Calu3 (cell line): ENCODE measurements at regions not wholly inside any gene's neighbourhood (a gene's known extent, or its start where the extent isn't known, plus 50 kb on each side); places are given as distances from the start of the nearest gene placed in this dataset.

Source experiments
- BruUV-seq: library from RNA; stranded (reverse); fragments of 400-500 nt; replicated peaks from 2 replicates; lab custom pipeline; 2021; lab: Mats Ljungman, UMichigan
- CTCF ChIA-PET: fragments of 300-600 bp; sonication (Branson Sonifier 250); formaldehyde crosslinking; loops from one replicate; lab custom pipeline; 2022; ENCODE audit warnings: antibody characterized with exemption; lab: Charles Lee
- DNase-seq: peaks from one replicate; pipeline ENCODE4 v3.0.0; 2022
- H3K27ac Mint-ChIP-seq: one replicate; pipeline ENCODE4 v1.8.0; 2022; ENCODE audit warnings: mixed read lengths; ENCODE audit not compliant: unreplicated experiment
- H3K27me3 Mint-ChIP-seq: one replicate; pipeline ENCODE4 v1.8.0; 2022; ENCODE audit warnings: mixed read lengths; ENCODE audit not compliant: unreplicated experiment
- H3K36me3 Mint-ChIP-seq: one replicate; pipeline ENCODE4 v1.8.0; 2022; ENCODE audit warnings: mild to moderate bottlenecking, moderate library complexity, mixed read lengths; ENCODE audit not compliant: insufficient read depth, unreplicated experiment
- H3K4me1 Mint-ChIP-seq: one replicate; pipeline ENCODE4 v1.8.0; 2022; ENCODE audit warnings: mild to moderate bottlenecking, low read depth, mixed read lengths; ENCODE audit not compliant: unreplicated experiment
- H3K4me3 Mint-ChIP-seq: one replicate; pipeline ENCODE4 v1.8.0; 2022; ENCODE audit warnings: mild to moderate bottlenecking, low read depth, moderate library complexity, mixed read lengths; ENCODE audit not compliant: unreplicated experiment
- H3K9me3 Mint-ChIP-seq: one replicate; pipeline ENCODE4 v1.8.0; 2022; ENCODE audit warnings: low read depth, mixed read lengths; ENCODE audit not compliant: unreplicated experiment
- intact Hi-C: fragments of 100-400 bp; cut with micrococcal nuclease; formaldehyde crosslinking; loops from one replicate; pipeline ENCODE4 v1.10.0; 2022; ENCODE audit not compliant: unreplicated experiment
- TF ChIP-seq, protein P1 (sequence below): fragments of 200-600 bp; IDR thresholded peaks from one replicate; pipeline ENCODE4 v1.8.0; 2022; ENCODE audit warnings: antibody characterized with exemption; ENCODE audit not compliant: unreplicated experiment

DNA sequence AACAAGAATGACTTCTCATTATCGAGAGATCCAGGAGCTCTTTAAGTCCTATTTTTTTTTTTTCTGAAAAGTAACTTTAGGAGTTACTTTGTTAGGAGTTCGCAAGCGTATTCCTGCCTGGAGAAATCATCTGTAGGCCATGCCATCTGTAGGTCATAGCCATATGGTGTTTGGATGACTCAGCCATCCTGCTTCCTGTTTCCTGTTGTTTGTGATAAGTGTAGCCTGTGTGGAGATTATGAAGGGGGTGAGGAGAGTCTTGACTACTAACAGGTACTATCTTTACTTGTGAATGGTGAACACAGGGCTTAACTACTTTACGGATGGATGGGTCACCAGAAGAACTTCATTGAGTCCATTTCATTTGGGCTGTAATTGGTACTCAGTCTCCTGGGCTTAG lies 327.2 kb downstream of the PTPRU start:
- TF ChIP-seq, protein P1, sequence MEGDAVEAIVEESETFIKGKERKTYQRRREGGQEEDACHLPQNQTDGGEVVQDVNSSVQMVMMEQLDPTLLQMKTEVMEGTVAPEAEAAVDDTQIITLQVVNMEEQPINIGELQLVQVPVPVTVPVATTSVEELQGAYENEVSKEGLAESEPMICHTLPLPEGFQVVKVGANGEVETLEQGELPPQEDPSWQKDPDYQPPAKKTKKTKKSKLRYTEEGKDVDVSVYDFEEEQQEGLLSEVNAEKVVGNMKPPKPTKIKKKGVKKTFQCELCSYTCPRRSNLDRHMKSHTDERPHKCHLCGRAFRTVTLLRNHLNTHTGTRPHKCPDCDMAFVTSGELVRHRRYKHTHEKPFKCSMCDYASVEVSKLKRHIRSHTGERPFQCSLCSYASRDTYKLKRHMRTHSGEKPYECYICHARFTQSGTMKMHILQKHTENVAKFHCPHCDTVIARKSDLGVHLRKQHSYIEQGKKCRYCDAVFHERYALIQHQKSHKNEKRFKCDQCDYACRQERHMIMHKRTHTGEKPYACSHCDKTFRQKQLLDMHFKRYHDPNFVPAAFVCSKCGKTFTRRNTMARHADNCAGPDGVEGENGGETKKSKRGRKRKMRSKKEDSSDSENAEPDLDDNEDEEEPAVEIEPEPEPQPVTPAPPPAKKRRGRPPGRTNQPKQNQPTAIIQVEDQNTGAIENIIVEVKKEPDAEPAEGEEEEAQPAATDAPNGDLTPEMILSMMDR: no peak
- peaks cover 11% of the 10 kb centered on the region for H3K9me3 Mint-ChIP-seq
- BruUV-seq: no TSS peak
- no peak overlapping the region for H3K27ac Mint-ChIP-seq
- H3K4me3 Mint-ChIP-seq: no peak overlapping the region
- CTCF ChIA-PET: no interaction called here
- H3K36me3 Mint-ChIP-seq: no peaks in the 10 kb centered on the region
- no peaks in the 10 kb centered on the region for H3K27me3 Mint-ChIP-seq
- no peaks in the 10 kb centered on the region for H3K4me1 Mint-ChIP-seq
- no peak for DNase-seq
- intact Hi-C loops: no loop called here

DNA sequence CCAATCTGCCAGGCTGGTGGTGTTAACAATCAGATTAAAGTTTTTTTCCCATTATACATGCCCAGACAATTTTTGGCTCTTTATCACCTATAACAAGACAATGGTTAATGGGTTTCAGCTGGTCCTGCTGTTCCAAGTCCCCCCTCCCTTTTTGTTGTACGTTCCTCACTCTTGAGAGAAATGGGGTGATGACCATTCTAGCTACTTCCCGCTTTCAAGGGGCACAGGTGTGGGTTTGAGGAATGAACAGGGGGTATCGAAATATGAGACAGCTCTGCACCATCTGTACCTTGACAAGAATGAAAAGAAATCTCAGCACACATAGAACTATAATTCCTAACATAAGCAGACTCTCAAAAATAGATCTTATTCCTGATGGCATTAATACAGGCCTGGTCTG lies 326.8 kb downstream of the PTPRU start:
- intact Hi-C loops: no loop called here
- Mint-ChIP-seq H3K4me3 (no peak overlapping the region), H3K27me3 (no peaks in the 10 kb centered on the region), H3K27ac (no peak overlapping the region), H3K36me3 (no peaks in the 10 kb centered on the region), H3K4me1 (no peaks in the 10 kb centered on the region), H3K9me3 (peaks cover 11% of the 10 kb centered on the region)
- TF ChIP-seq, protein P1: no peak
- BruUV-seq: no TSS peak
- CTCF ChIA-PET: no interaction called here
- no peak for DNase-seq

DNA sequence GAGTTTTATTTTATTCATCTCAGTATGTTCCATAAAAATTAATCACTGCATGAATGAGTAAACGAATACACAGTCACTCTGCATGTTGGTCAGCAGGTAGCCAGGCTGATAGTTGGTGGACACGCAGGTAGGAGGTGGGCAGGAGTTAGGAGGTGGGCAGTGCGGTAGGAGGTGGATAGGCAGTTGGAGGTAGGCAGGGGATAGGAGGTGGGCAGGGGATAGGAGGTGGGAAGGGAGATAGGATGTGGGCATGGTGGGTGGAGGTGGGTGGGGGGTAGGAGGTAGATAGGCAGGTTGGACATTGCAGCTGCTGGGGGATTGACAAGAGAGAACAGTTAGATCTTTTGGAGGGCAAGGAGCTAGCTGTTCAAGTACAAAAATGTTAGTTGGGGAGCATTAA lies 322.7 kb downstream of the PTPRU start:
- peaks cover 7% of the 10 kb centered on the region for H3K9me3 Mint-ChIP-seq
- H3K4me3 Mint-ChIP-seq: no peak overlapping the region
- no peak overlapping the region for H3K27ac Mint-ChIP-seq
- intact Hi-C loops: no loop called here
- no peaks in the 10 kb centered on the region for H3K36me3 Mint-ChIP-seq
- no peaks in the 10 kb centered on the region for H3K4me1 Mint-ChIP-seq
- H3K27me3 Mint-ChIP-seq: no peaks in the 10 kb centered on the region
- TF ChIP-seq, protein P1: no peak
- CTCF ChIA-PET: no interaction called here
- BruUV-seq: no TSS peak
- no peak for DNase-seq

DNA sequence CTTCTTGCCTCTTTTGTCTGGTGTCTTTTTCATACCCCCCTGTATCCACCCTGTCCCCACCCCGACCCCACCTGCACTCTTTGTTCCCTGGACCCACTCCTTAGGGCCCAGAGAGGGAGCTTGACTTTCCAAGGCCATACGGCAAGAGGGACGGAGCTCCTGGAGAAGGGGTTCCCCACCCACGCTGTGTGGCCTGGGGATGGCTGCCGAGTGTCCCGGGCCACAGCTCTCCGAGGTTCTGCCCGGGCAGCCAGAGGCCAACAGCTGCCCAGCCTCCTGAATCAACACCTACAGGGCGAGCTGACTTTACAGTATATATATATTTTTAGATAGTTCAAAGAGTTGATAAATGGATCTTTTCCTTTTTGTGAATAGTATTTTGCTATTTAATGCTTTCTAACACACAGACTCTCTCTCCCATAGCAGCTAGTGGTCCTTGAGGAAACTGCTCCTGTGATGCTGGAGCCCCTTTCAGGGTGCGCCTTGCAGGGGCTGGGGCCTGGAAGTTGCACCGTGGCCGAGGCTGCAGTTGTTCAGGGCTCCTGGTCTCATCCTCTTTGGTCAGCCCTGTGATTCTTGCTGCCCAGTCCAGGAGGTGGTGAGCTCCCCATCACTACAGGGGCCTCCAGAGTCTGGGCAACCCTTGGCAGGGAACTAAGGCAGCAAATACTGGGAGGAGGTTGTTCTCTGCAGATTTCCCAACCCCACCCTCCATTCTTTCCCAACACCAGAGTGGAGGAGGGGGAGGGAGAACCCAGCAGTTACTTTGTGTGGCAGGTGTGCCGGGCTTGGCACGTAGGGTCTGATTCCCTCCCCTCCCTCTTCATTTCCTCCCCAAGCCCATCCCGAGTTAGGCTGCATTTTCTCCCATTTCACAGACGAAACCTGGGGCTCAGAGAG lies 321.6 kb downstream of the PTPRU start:
- CTCF ChIA-PET: interaction anchor here (1.2 kb wide), 1 partner anchor 10 kb away, joined by 4 read pairs; no protein-coding TSS in a partner anchor

More for the DNA sequence above, 321.6 kb downstream of the PTPRU start:
- DNase-seq: no peak
- TF ChIP-seq, protein P1: no peak
- Mint-ChIP-seq H3K9me3 (peaks cover 4% of the 10 kb centered on the region), H3K4me3 (no peak overlapping the region), H3K27ac (no peak overlapping the region), H3K36me3 (no peaks in the 10 kb centered on the region), H3K27me3 (no peaks in the 10 kb centered on the region), H3K4me1 (no peaks in the 10 kb centered on the region)
- BruUV-seq: no TSS peak
- intact Hi-C loops: no loop called here
